UCSD-AML1 (cell line): ENCODE measurements at regions not wholly inside any gene's neighbourhood (a gene's known extent, or its start where the extent isn't known, plus 50 kb on each side); places are given as distances from the start of the nearest gene placed in this dataset.

Experiments used
- DNase-seq: peaks from one replicate; lab custom pipeline; 2025; ENCODE audit not compliant: unreplicated experiment; lab: John Stamatoyannopoulos, UW

DNA sequence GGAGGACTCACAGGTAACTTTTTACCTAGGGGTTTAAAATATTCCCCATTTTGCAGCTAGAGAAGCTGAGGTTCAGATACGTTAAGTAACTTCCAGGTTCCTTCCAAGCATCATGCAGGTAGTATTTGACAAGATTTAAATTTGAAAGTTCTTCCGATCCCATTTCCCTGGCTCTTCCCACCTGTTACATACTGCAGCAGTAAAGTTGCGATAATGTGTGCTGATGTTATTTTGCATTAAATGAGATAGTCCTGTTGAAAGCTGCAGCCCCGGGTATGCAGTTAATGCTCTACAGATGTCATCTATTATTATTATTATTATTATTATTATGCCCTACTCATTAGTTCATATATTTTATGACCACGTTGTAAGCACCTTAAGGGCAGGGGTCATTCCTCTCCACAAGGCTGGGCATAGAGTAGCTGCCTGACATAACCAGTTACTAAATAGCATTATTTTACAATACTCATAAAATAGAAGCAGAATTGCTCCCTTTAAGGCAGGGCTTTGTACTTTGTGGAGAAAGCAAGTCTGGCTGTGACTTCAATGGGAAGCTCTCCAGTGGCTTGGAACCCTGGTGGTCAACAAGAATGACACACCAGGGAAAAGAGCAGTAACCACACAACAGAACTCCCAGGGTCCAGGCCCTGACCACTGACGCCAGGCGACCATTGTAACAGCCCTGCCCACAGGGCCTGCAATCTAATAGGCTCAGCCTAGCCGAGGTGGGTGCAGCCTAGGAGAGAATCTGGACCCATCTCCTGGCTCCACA is 90.8 kb upstream of the CALM2 start:
- no peak for DNase-seq

GRCh38 chr2:47265751-47266231 is 89.5 kb upstream of the CALM2 start:
- DNase-seq = no peak

DNA sequence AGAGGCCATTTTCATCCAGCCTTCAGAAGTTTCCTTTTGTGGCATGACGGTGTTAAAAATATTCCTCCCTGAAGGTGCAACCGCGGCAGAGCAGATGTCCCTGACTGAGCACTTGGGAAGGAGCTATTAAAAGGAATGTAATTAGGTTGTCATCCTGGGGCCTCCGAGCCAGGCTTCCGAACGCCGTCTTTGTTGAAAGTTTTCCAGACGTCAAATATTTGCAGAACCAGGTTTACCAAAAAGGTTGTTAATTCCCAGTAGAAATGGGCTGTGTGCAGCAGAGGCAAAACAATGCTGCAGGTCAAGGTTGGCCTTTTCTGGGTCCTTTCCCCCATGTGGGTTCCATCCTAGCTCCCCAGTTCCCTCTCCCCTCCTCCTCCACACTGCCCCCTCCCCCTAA is 88.8 kb upstream of the CALM2 start:
- DNase-seq = no peak

- no peak for DNase-seq
Observed at GRCh38 chr2:47264686-47265085, 88.4 kb upstream of the CALM2 start.

- DNase-seq = no peak
Observed at GRCh38 chr2:47264143-47264542, 87.8 kb upstream of the CALM2 start.

DNA sequence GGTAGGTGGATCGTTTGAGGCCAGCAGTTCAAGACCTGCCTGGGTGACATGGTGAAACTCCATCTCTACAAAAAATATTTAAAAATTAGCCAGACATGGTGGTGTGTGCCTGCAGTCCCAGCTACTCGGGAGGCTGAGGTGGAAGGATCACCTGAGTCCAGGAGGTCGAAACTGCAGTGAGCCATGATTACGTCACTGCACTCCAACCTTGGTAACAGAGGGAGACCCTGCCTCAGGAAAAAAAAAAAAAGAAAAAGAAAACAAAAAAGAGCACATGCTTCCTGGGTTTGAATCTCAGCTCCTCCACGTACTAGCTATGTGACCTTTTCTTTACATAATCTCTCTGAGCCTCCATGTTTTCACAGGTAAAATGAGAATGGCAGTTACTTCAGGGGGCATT is 86.3 kb upstream of the CALM2 start:
- DNase-seq = no peak

DNA sequence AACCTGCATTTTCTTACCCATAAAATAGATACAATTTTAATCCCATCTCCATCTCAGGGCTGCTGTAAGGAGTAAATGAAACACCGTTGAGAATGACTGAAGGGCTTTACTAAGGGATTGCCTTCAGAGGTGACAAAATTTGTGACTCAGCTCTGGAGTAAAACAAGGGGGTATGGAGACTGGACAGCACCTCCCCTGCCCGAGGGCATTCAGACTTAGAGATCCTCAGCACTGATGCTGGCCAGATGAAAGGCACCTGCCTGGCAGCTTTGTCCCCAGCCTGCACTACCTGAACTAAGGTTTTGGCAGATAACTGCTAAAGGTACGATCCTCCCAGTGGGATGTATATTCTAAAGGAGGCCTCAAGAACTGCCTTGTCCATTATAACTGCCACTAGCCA is 84.7 kb upstream of the CALM2 start:
- no peak for DNase-seq

DNA sequence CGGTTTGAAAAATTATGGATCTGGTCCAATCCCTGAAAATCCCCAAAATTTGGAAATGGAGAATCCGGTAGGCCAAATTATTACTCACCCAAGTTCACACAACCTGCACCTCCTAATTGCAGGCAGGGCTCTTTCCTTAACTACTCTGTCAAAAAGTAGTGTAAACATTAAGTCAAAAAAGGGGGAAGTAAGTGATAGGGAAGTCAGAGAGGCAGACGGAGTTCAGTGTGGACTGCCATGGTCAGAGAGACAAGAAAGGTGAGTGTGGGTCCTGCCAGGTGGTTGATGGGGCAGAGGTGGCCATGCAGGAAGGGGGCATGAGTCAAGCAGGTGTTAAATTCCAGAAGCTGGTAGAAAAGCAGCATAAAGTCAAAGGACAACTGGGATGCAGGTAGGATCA is 83.5 kb upstream of the CALM2 start:
- DNase-seq = no peak

DNA sequence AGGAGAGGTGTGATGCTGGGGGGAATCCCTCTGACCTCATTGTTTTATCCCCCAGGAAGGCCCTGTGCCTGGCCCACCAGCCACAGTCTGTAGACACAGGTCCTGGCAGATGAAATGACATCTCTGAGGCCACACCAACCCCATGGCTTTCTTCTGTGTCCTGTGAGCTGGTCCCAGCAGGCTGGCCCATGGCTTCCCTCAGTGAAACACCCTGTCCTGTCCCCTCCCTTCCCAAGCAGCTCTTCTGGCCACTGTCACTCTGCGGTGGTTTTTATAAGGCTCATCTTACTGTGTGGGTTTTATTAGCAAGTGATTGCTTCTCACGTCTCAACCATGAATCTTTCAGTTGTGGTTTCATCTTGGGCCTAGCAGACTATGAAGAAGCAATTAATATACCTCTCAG is 81.6 kb upstream of the CALM2 start:
- DNase-seq = no peak

GRCh38 chr2:47256416-47257087 is 80.2 kb upstream of the CALM2 start:
- no peak for DNase-seq

DNA sequence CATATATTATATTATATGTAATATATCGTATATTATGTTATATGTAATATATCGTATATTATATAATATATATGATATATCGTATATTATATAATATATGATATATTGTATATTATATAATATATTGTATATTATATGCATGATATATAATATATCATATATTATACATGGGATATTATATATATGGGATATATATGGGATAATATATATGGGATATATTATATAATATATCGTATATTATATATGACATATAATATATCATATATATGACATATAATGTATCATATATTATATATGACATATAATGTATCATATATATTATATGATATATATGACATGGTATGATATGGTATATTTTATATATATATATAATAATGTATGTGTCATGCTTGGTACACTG is 79.5 kb upstream of the CALM2 start:
- DNase-seq = no peak

DNA sequence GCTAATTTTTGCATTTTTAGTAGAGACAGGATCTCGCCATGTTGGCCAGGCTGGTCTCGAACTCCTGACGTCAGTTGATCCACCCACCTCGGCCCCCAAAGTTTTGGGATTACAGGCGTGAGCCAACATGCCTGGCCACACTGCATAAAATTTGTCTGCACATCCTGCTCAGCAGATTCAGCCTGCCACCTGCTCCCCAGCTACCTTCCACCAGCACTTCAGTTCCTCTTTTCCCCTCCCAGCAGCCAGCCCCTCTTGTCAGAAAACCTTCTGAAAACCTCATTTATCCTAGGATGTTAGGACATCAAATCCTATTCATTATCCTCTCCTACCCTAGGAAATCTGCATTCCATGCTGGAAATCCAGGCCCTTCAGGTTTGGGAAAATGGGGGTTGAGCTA is 78.2 kb upstream of the CALM2 start:
- DNase-seq = no peak

DNA sequence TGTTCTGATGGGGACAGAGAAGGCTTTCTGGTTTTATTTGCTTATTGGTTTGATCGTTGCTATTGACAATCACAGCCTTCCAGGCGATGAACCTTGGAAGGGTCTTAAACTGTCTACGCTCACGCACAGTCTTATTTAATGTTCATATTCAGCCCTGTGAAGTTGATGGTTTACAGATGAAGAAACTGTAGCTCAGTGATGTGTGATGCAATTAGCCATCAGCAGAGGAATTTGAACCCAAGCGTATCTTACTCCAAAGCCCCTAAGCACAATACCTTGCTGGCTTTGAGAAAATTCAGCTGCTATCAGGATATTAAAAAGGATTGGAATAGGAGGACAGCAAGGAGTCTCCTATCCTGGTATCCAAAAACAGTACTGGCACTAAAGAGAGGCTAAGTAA is 77.1 kb upstream of the CALM2 start:
- DNase-seq = no peak

DNA sequence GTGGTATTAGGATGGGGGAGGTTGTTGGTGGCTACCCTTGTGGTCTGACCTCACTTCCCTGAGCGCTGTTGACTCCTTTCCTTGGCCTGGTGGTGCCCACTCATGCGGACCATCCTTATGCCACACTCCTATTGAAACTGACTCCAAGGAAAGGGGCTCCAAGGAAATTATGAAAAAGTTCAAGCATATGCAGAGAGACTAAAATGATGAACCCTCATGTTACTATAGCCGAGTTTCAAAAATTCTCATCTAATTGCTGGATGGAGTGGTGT is 75.0 kb upstream of the CALM2 start:
- DNase-seq = no peak

- no peak for DNase-seq
Observed at GRCh38 chr2:47250586-47251403, 74.5 kb upstream of the CALM2 start.

DNA sequence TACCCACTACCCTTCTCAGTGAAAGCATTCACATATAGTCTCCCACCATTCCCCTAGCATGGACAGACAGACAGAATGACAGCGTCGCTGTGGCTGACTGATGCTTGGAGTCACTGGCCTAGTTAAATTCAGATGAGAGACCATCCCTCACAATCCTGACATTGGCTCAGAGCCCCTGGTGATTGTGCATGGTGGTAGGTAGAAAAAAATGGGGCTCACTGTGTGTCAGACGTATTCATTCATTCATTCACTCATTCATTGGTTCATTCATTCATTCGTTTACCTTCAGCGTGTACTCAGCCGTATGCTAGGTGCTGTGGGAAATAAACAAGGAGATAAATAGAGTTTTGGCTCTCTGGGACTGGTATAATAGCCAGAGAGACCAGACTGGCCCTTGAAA is 73.6 kb upstream of the CALM2 start:
- DNase-seq = no peak

GRCh38 chr2:47249157-47249900 is 73.0 kb upstream of the CALM2 start:
- no peak for DNase-seq

- DNase-seq = no peak
Observed at GRCh38 chr2:47243596-47244323, 67.4 kb upstream of the CALM2 start.

- no peak for DNase-seq
Observed at GRCh38 chr2:47241715-47242114, 65.4 kb upstream of the CALM2 start.

DNA sequence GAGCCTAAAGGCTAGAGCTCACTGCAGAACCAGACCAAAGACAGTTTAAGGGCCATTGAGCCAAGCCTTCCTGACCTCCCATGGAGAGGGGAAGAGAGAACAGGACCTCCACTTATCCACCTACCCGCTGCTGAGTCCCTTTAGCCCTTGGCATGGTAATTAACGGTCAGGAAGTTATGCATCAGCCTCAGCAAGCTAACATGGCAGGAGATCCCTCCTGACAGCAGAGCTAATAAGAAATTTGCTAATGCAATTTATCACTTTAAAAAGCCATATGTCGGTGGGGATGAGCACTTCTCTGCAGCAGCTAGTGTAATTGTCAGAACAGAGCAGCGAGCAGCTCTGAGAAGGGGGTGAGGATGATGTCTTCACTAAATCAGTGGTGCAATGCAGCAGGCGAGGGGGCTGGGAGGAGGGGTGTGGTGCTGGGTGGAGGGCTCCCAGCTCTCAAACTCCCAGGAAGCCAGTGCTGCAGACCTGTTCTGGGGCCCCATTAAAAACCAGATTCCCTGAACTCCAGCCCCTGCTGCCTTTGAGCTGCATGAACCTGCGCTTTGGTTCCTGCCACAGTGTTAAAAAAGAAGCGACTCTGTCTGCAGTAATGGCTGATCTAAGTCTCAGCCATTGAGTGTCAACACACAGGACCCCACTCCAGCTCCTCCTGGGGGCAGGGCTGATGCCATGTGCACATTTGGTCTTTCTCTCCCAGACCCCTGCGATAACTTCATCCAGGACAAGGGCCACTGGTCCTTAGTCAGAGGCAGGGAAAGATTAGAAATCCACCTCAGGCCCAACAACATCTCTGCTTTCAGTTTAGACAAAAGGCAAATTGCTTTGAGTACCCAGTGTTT is 63.0 kb upstream of the CALM2 start:
- DNase-seq = no peak
